BJ (cell line): ENCODE measurements at regions not wholly inside any gene's neighbourhood (a gene's known extent, or its start where the extent isn't known, plus 50 kb on each side); places are given as distances from the start of the nearest gene placed in this dataset.

Source experiments
- CTCF ChIA-PET: fragments of 350-600 bp; formaldehyde crosslinking; extraction: SDS; loops from one replicate; lab custom pipeline; 2021; ENCODE audit warnings: antibody characterized with exemption, inconsistent platforms; lab: Yijun Ruan, JAX
- POLR2A ChIA-PET: fragments of 300-600 bp; sonication (Branson Sonifier 250); formaldehyde crosslinking; extraction: SDS; loops from one replicate; lab custom pipeline; 2021; ENCODE audit warnings: antibody characterized with exemption; lab: Charles Lee
- DNase-seq: peaks from one replicate; pipeline ENCODE4 v3.0.0-alpha.2; 2011; ENCODE audit warnings: low read depth
- H3K27me3 ChIP-seq: 2 replicates; pipeline ENCODE4 v1.6.0; 2011; ENCODE audit warnings: low read length; ENCODE audit not compliant: control insufficient read depth, insufficient read depth
- H3K36me3 ChIP-seq: 2 replicates; pipeline ENCODE4 v1.5.1; 2011; ENCODE audit warnings: low read length; ENCODE audit not compliant: control insufficient read depth, insufficient read depth
- H3K4me3 ChIP-seq: 2 replicates; pipeline ENCODE4 v1.5.1; 2011; ENCODE audit warnings: low read depth, mild to moderate bottlenecking, control low read depth, low read length
- CTCF ChIP-seq: IDR thresholded peaks from 2 replicates; pipeline ENCODE4 v1.5.1; 2011; ENCODE audit warnings: low read depth, mild to moderate bottlenecking, control low read depth, inconsistent platforms, low read length, moderate library complexity; ENCODE audit not compliant: insufficient read depth

GRCh38 chr12:47378907-47379306 is 299.1 kb upstream of the AMIGO2 start:
- ChIA-PET POLR2A (interaction anchor here (0.9 kb wide), 1 partner anchor 345 kb away, joined by 4 read pairs; no protein-coding TSS in a partner anchor), CTCF (interaction anchor here (1.0 kb wide), 1 partner anchor 15 kb away, joined by 3 read pairs; no protein-coding TSS in a partner anchor)
- H3K4me3 ChIP-seq: no peak overlapping the region
- no peak for TF ChIP-seq CTCF
- no peaks in the 10 kb centered on the region for H3K36me3 ChIP-seq
- H3K27me3 ChIP-seq: no peaks in the 10 kb centered on the region
- DNase-seq: no peak

GRCh38 chr12:47378222-47378582 is 298.4 kb upstream of the AMIGO2 start:
- Histone ChIP-seq H3K36me3 (no peaks in the 10 kb centered on the region), H3K4me3 (no peak overlapping the region), H3K27me3 (no peaks in the 10 kb centered on the region)
- no peak for TF ChIP-seq CTCF
- no peak for DNase-seq
- ChIA-PET POLR2A (interaction anchor here (0.9 kb wide), 1 partner anchor 344 kb away, joined by 4 read pairs; no protein-coding TSS in a partner anchor), CTCF (no interaction called here)

GRCh38 chr12:47377414-47378221 is 297.9 kb upstream of the AMIGO2 start:
- peak; percentile 96 for DNase-seq
- Histone ChIP-seq H3K27me3 (no peaks in the 10 kb centered on the region), H3K4me3 (no peak overlapping the region), H3K36me3 (no peaks in the 10 kb centered on the region)
- TF ChIP-seq CTCF: no peak
- ChIA-PET POLR2A (no interaction called here), CTCF (no interaction called here)

GRCh38 chr12:47376927-47377326 is 297.2 kb upstream of the AMIGO2 start:
- TF ChIP-seq CTCF: no peak
- ChIA-PET POLR2A (no interaction called here), CTCF (no interaction called here)
- no peak overlapping the region for H3K4me3 ChIP-seq
- no peak for DNase-seq
- H3K36me3 ChIP-seq: no peaks in the 10 kb centered on the region
- H3K27me3 ChIP-seq: no peaks in the 10 kb centered on the region

- Histone ChIP-seq H3K36me3 (no peaks in the 10 kb centered on the region), H3K4me3 (no peak overlapping the region), H3K27me3 (no peaks in the 10 kb centered on the region)
- ChIA-PET CTCF (no interaction called here), POLR2A (no interaction called here)
- DNase-seq: no peak
- TF ChIP-seq CTCF: no peak
These were observed 293.9 kb upstream of the AMIGO2 start for GRCh38 chr12:47373554-47374150.
